GM23338 (cell line): ENCODE measurements at regions not wholly inside any gene's neighbourhood (a gene's known extent, or its start where the extent isn't known, plus 50 kb on each side); places are given as distances from the start of the nearest gene placed in this dataset.

ENCODE experiments used
- CTCF ChIP-seq, 2 experiments: fragments of 200-600 bp in 1 of 2; sonication (generic) in 1 of 2; conservative IDR thresholded peaks; 2 replicates each; pipeline versions ENCODE4 v1.5.1 to v1.6.1; 2016 to 2017; ENCODE audit warnings: antibody characterized with exemption in 2 of 2, low read depth in 2 of 2, mild to moderate bottlenecking in 2 of 2, moderate library complexity in 1 of 2
- NANOG ChIP-seq: IDR thresholded peaks from 2 replicates; pipeline ENCODE4 v1.6.1; 2016; ENCODE audit warnings: antibody characterized with exemption, borderline replicate concordance
- REST ChIP-seq: IDR thresholded peaks from one replicate; pipeline ENCODE4 v1.6.1; 2018; ENCODE audit warnings: antibody characterized with exemption; ENCODE audit not compliant: unreplicated experiment
- STAT1 ChIP-seq: IDR thresholded peaks from one replicate; pipeline ENCODE4 v1.6.1; 2016; ENCODE audit warnings: antibody characterized with exemption; ENCODE audit not compliant: unreplicated experiment
- ZNF462 ChIP-seq: fragments of 250-450 bp; sonication (Bioruptor Pico); IDR thresholded peaks from 2 replicates; pipeline ENCODE4 v1.5.0; 2020; ENCODE audit warnings: mild to moderate bottlenecking, moderate library complexity

- no peak for TF ChIP-seq ZNF462 (CRISPR knock-in tag)
- no peak for TF ChIP-seq STAT1
- no peak for TF ChIP-seq CTCF (conservative IDR thresholded peaks at IDR 0.05; ENCODE audit: low read depth in 2 of 2)
- no peak for TF ChIP-seq NANOG
- no peak for TF ChIP-seq REST
Measured at GRCh38 chr6:102773636-102774035, 1380.1 kb downstream of the GRIK2 start (continued).
